GM18868 (cell line): ENCODE measurements at regions not wholly inside any gene's neighbourhood (a gene's known extent, or its start where the extent isn't known, plus 50 kb on each side); places are given as distances from the start of the nearest gene placed in this dataset.
"Not testable (repeated sequence)": the region's sequence is repeated elsewhere in the genome, so short reads cannot be mapped to it uniquely, and the experiment has no call there.

Source experiments
- ATAC-seq: cut with Tn5 transposase; IDR thresholded peaks from one replicate; pipeline ENCODE4 v1.9.1; 2021; ENCODE audit warnings: mild to moderate bottlenecking, moderate library complexity; ENCODE audit not compliant: unreplicated experiment

GRCh38 chr19:29060813-29061364 is 152.1 kb downstream of the UQCRFS1 start:
- no peak for ATAC-seq

- no peak for ATAC-seq
Measured at GRCh38 chr19:29056535-29056934, 156.4 kb downstream of the UQCRFS1 start.

- ATAC-seq = no peak
Measured at GRCh38 chr19:29054886-29055675, 157.9 kb downstream of the UQCRFS1 start.

GRCh38 chr19:29048873-29049272 is 164.1 kb downstream of the UQCRFS1 start:
- no peak for ATAC-seq

GRCh38 chr19:29045679-29046254 is 167.2 kb downstream of the UQCRFS1 start:
- no peak for ATAC-seq

GRCh38 chr19:29044037-29044436 is 168.9 kb downstream of the UQCRFS1 start:
- ATAC-seq = no peak

GRCh38 chr19:29042450-29042849 is 170.5 kb downstream of the UQCRFS1 start:
- ATAC-seq = no peak

- ATAC-seq = no peak
Measured at GRCh38 chr19:29040951-29041350, 172.0 kb downstream of the UQCRFS1 start.

GRCh38 chr19:29040292-29040691 is 172.7 kb downstream of the UQCRFS1 start:
- ATAC-seq = no peak

GRCh38 chr19:29039036-29039435 is 173.9 kb downstream of the UQCRFS1 start:
- not testable (repeated sequence) for ATAC-seq

- ATAC-seq = no peak
Measured at GRCh38 chr19:29031216-29031615, 181.7 kb downstream of the UQCRFS1 start.

- ATAC-seq = no peak
Measured at GRCh38 chr19:29029268-29029958, 183.5 kb downstream of the UQCRFS1 start.

GRCh38 chr19:29022599-29022998 is 190.4 kb downstream of the UQCRFS1 start:
- ATAC-seq = no peak

GRCh38 chr19:29022165-29022564 is 190.8 kb downstream of the UQCRFS1 start:
- no peak for ATAC-seq

- ATAC-seq = no peak
Measured at GRCh38 chr19:29021232-29021916, 191.6 kb downstream of the UQCRFS1 start.

GRCh38 chr19:29019403-29019802 is 193.5 kb downstream of the UQCRFS1 start:
- no peak for ATAC-seq

- no peak for ATAC-seq
Measured at GRCh38 chr19:29018542-29018941, 194.4 kb downstream of the UQCRFS1 start.

GRCh38 chr19:29017788-29018187 is 195.2 kb downstream of the UQCRFS1 start:
- ATAC-seq = no peak

GRCh38 chr19:29016926-29017760 is 195.8 kb downstream of the UQCRFS1 start:
- ATAC-seq = no peak

- no peak for ATAC-seq
Measured at GRCh38 chr19:29016353-29016752, 196.6 kb downstream of the UQCRFS1 start.
